Fibroblast of the aortic adventitia (primary cell): ENCODE measurements at regions not wholly inside any gene's neighbourhood (a gene's known extent, or its start where the extent isn't known, plus 50 kb on each side); places are given as distances from the start of the nearest gene placed in this dataset.
"Not testable (repeated sequence)": the region's sequence is repeated elsewhere in the genome, so short reads cannot be mapped to it uniquely, and the experiment has no call there.

Experiments
- DNase-seq: peaks from one replicate; pipeline ENCODE4 v3.0.0-alpha.2; 2010; ENCODE audit warnings: low read depth
- H3K4me3 ChIP-seq: 2 replicates; pipeline ENCODE4 v1.5.1; 2011; ENCODE audit warnings: low read depth, mild to moderate bottlenecking, control low read depth, low read length, moderate library complexity

GRCh38 chr9:67168530-67169157 is 176.3 kb upstream of the SPATA31A3 start:
- H3K4me3 ChIP-seq, DNase-seq: not testable (repeated sequence)

GRCh38 chr9:67166335-67166734 is 174.0 kb upstream of the SPATA31A3 start:
- not testable (repeated sequence) for H3K4me3 ChIP-seq, DNase-seq

- H3K4me3 ChIP-seq, DNase-seq: not testable (repeated sequence)
Observed at GRCh38 chr9:67162827-67163226, 170.5 kb upstream of the SPATA31A3 start.

- not testable (repeated sequence) for DNase-seq
Observed at GRCh38 chr9:67155218-67155617, 162.9 kb upstream of the SPATA31A3 start.

GRCh38 chr9:67153501-67153900 is 161.2 kb upstream of the SPATA31A3 start:
- not testable (repeated sequence) for DNase-seq, H3K4me3 ChIP-seq

More at GRCh38 chr9:67155218-67155617, 162.9 kb upstream of the SPATA31A3 start:
- not testable (repeated sequence) for H3K4me3 ChIP-seq

- DNase-seq, result not testable (repeated sequence)
Observed at GRCh38 chr9:67142392-67143107, 150.2 kb upstream of the SPATA31A3 start.

GRCh38 chr9:67136376-67136775 is 144.0 kb upstream of the SPATA31A3 start:
- not testable (repeated sequence) for H3K4me3 ChIP-seq

More at GRCh38 chr9:67142392-67143107, 150.2 kb upstream of the SPATA31A3 start:
- not testable (repeated sequence) for H3K4me3 ChIP-seq

DNA sequence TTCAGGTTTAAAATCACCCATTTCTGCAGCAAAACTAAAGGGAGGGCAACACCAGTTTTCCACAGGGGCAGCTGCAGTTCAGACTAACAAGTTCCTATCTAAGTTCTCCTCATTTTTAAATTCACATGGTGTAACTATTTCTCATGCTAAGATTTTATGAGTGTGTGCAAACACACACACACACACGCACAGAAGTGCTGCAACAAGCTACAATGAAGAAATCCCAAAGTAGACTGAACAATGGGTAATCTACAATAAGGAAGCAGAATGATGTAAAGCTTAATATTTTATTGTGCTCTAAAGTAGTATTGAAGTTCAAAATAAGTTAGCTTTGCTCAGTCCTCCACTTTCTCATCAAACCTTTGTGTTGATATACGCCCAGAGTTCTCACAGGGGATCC is 140.8 kb upstream of the SPATA31A3 start:
- DNase-seq, result not testable (repeated sequence)

More at GRCh38 chr9:67136376-67136775, 144.0 kb upstream of the SPATA31A3 start:
- DNase-seq, result not testable (repeated sequence)

DNA sequence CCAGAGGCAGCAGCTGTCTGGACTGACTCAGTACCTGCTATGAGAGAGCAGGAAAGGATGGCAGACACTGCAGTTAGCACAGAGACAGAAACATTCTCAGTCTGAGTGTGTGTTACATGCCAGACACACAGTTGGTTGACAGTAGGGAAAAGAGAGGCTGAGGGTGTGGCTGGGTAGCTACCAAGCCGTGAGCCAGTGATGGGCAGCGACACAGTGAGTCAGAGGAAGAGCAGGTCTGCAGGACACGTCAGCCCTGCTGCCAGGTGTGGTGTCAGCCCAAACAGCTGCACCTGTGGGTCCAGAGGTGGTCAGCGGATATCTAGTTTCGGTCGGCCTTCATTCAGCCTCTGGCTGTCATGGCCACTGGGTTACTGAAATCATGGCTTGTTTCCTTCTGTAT is 124.4 kb upstream of the SPATA31A3 start:
- not testable (repeated sequence) for H3K4me3 ChIP-seq, DNase-seq

More for the DNA sequence above, 140.8 kb upstream of the SPATA31A3 start:
- H3K4me3 ChIP-seq, result not testable (repeated sequence)

DNA sequence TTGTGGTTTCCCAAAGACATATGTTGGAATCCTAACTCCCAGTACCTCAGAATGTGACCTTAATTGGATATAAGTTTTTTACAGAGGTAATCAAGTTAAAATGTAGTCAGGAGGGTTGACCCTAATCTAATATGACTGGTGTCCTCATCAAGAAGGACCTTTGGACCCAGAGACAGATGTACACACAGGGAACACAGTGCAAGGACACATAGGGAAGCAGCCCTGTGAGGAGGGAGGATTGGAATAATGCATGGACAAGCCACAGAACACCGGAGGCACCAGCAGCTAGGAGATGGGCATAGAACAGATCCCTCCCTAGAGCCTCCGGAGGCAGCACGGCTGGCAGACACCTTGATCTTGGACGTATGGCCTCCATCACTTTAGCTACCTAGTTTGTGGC is 119.8 kb upstream of the SPATA31A3 start:
- DNase-seq, H3K4me3 ChIP-seq: not testable (repeated sequence)

DNA sequence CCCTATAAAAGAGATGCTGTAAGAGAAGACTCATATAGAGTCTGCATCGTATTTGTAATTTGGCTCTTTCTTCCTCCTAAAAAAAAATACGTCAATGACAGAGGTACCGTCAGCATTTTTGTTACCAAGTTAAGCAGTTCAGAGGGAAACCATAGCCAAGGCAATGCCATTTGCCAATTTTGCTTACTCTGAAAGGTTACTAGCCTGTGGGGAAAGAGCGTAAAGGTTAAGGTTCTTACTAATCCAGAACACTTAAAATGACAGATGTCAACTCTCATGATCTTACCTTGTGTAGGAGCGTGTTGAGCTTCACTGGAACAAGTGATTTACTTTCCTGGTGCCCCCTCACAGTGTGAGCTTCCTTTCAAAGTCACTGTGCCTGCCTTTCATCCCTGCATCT is 119.4 kb upstream of the SPATA31A3 start:
- not testable (repeated sequence) for H3K4me3 ChIP-seq, DNase-seq

- not testable (repeated sequence) for H3K4me3 ChIP-seq, DNase-seq
Observed at GRCh38 chr9:67109859-67110258, 117.5 kb upstream of the SPATA31A3 start.

- DNase-seq, H3K4me3 ChIP-seq: not testable (repeated sequence)
Observed at GRCh38 chr9:67106659-67107058, 114.3 kb upstream of the SPATA31A3 start.

- not testable (repeated sequence) for DNase-seq, H3K4me3 ChIP-seq
Observed at GRCh38 chr9:67102506-67103276, 110.3 kb upstream of the SPATA31A3 start.

DNA sequence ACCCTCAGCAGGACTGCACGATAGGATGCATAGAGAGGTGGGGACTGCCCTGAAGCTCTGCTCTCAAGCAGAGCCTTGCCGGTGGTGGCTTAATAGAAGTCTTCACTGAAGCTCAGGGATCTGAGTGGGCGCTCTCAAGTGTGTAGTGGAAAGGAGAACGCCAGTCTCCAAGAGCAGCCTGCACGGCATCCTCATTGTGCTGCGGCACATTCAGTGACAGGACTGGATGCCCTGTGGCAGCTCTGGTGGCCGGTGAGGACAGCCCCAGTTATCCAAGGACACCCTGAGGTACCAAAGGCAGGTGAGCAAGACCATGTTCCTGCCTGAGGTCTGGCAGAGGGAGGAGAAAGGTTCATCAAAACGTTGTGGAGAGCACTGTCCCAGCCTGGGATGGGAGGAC is 98.8 kb upstream of the SPATA31A3 start:
- not testable (repeated sequence) for DNase-seq

GRCh38 chr9:67086862-67087261 is 94.5 kb upstream of the SPATA31A3 start:
- not testable (repeated sequence) for H3K4me3 ChIP-seq, DNase-seq

More for the DNA sequence above, 98.8 kb upstream of the SPATA31A3 start:
- H3K4me3 ChIP-seq, result not testable (repeated sequence)

- not testable (repeated sequence) for DNase-seq, H3K4me3 ChIP-seq
Observed at GRCh38 chr9:67066140-67066539, 73.8 kb upstream of the SPATA31A3 start.
